GM23338 (cell line): ENCODE measurements at regions not wholly inside any gene's neighbourhood (a gene's known extent, or its start where the extent isn't known, plus 50 kb on each side); places are given as distances from the start of the nearest gene placed in this dataset.

Experiments
- ATAC-seq: fragments of 200-7000 bp; cut with Tn5 transposase; 3 replicates; pipeline ENCODE4 v1.9.1; 2020
- DNase-seq: peaks from one replicate; pipeline ENCODE4 v3.0.0-alpha.2; 2015; ENCODE audit warnings: low spot score
- H2AFZ ChIP-seq: fragments of 200-600 bp; sonication (generic); 2 replicates; pipeline ENCODE4 v1.8.0; 2016; ENCODE audit warnings: antibody characterized with exemption, mild to moderate bottlenecking, moderate library complexity
- H3F3A ChIP-seq: fragments of 200-600 bp; sonication (generic); replicated peaks from 2 replicates; pipeline ENCODE4 v1.8.0; 2017; ENCODE audit warnings: antibody characterized with exemption, mixed run types, low read depth
- H3K27ac ChIP-seq: fragments of 200-600 bp; sonication (generic); 2 replicates; pipeline ENCODE4 v1.6.1; 2016; ENCODE audit warnings: low read depth
- H3K27me3 ChIP-seq: fragments of 200-600 bp; sonication (generic); 2 replicates; pipeline ENCODE4 v1.8.0; 2016; ENCODE audit warnings: mild to moderate bottlenecking, mixed run types, moderate library complexity; ENCODE audit not compliant: insufficient read depth
- H3K36me3 ChIP-seq: fragments of 200-600 bp; sonication (generic); 2 replicates; pipeline ENCODE4 v1.8.0; 2016; ENCODE audit warnings: mild to moderate bottlenecking; ENCODE audit not compliant: insufficient read depth
- H3K4me1 ChIP-seq: fragments of 200-600 bp; sonication (generic); 2 replicates; pipeline ENCODE4 v1.8.0; 2016; ENCODE audit warnings: mild to moderate bottlenecking, moderate library complexity; ENCODE audit not compliant: insufficient read depth
- H3K4me2 ChIP-seq: fragments of 200-600 bp; sonication (generic); 2 replicates; pipeline ENCODE4 v1.7.1; 2017; ENCODE audit warnings: mixed run types
- H3K4me3 ChIP-seq: fragments of 200-600 bp; sonication (generic); 2 replicates; pipeline ENCODE4 v1.6.1; 2016; ENCODE audit warnings: mixed run types
- H3K79me2 ChIP-seq: fragments of 200-600 bp; sonication (generic); replicated peaks from 2 replicates; pipeline ENCODE4 v1.8.0; 2017; ENCODE audit warnings: mild to moderate bottlenecking; ENCODE audit not compliant: insufficient read depth
- H3K9me2 ChIP-seq: fragments of 200-600 bp; sonication (generic); 2 replicates; pipeline ENCODE4 v1.8.0; 2017; ENCODE audit not compliant: insufficient read depth
- H4K20me1 ChIP-seq: fragments of 200-600 bp; sonication (generic); replicated peaks from 2 replicates; pipeline ENCODE4 v1.8.0; 2017; ENCODE audit warnings: mild to moderate bottlenecking; ENCODE audit not compliant: insufficient read depth
- H3K27ac Mint-ChIP-seq: 2 replicates; pipeline ENCODE4 v1.8.0; 2020; ENCODE audit warnings: inconsistent platforms, mild to moderate bottlenecking, moderate library complexity, mixed read lengths
- H3K27me3 Mint-ChIP-seq: 3 replicates; pipeline ENCODE4 v1.8.0; 2022; ENCODE audit warnings: low read depth, mild to moderate bottlenecking, moderate library complexity, mixed read lengths, inconsistent platforms; ENCODE audit not compliant: insufficient read depth, poor library complexity
- H3K36me3 Mint-ChIP-seq: 3 replicates; pipeline ENCODE4 v1.8.0; 2021; ENCODE audit warnings: low read depth, mild to moderate bottlenecking, inconsistent platforms, moderate library complexity, mixed read lengths
- H3K4me1 Mint-ChIP-seq: 3 replicates; pipeline ENCODE4 v1.8.0; 2020; ENCODE audit warnings: mild to moderate bottlenecking, inconsistent platforms, mixed read lengths
- H3K4me3 Mint-ChIP-seq: 3 replicates; pipeline ENCODE4 v1.8.0; 2021; ENCODE audit warnings: moderate library complexity, mild to moderate bottlenecking, inconsistent platforms, mixed read lengths
- H3K9me3 Mint-ChIP-seq: 3 replicates; pipeline ENCODE4 v1.8.0; 2020; ENCODE audit warnings: moderate library complexity, mild to moderate bottlenecking, inconsistent platforms, mixed read lengths
- EZH2 ChIP-seq: fragments of 200-600 bp; sonication (generic); IDR thresholded peaks from one replicate; pipeline ENCODE4 v1.8.0; 2017; ENCODE audit warnings: antibody characterized with exemption, mild to moderate bottlenecking, low read depth; ENCODE audit not compliant: unreplicated experiment
- REST ChIP-seq: IDR thresholded peaks from one replicate; pipeline ENCODE4 v1.6.1; 2018; ENCODE audit warnings: antibody characterized with exemption; ENCODE audit not compliant: unreplicated experiment
- STAT1 ChIP-seq: IDR thresholded peaks from one replicate; pipeline ENCODE4 v1.6.1; 2016; ENCODE audit warnings: antibody characterized with exemption; ENCODE audit not compliant: unreplicated experiment
- ZNF462 ChIP-seq: fragments of 250-450 bp; sonication (Bioruptor Pico); IDR thresholded peaks from 2 replicates; pipeline ENCODE4 v1.5.0; 2020; ENCODE audit warnings: mild to moderate bottlenecking, moderate library complexity

GRCh38 chr2:236959036-236959435 lies 126.7 kb upstream of the COPS8 start:
- TF ChIP-seq REST (no peak), STAT1 (no peak), EZH2 (no peak), ZNF462 (CRISPR knock-in tag) (no peak)
- H3K4me3 Mint-ChIP-seq = no peak overlapping the region
- Histone ChIP-seq H3K4me3 (no peak overlapping the region), H3K79me2 (no peaks in the 10 kb centered on the region), H4K20me1 (no peaks in the 10 kb centered on the region), H3K4me2 (no peak overlapping the region), H2AFZ (no peak overlapping the region), H3K27ac (no peak overlapping the region), H3K4me1 (no peaks in the 10 kb centered on the region), H3F3A (no peaks in the 10 kb centered on the region), H3K36me3 (no peaks in the 10 kb centered on the region), H3K9me2 (peaks cover 17% of the 10 kb centered on the region), H3K27me3 (no peaks in the 10 kb centered on the region)
- no peak for ATAC-seq
- peaks cover 2% of the 10 kb centered on the region for H3K27me3 Mint-ChIP-seq
- DNase-seq = no peak
- H3K36me3 Mint-ChIP-seq = no peaks in the 10 kb centered on the region
- H3K27ac Mint-ChIP-seq = no peak overlapping the region
- no peaks in the 10 kb centered on the region for H3K4me1 Mint-ChIP-seq
- H3K9me3 Mint-ChIP-seq = no peaks in the 10 kb centered on the region; the same call in 2 of the 3 replicates
